Right renal pelvis (tissue), 4 donors: ENCODE measurements at regions not wholly inside any gene's neighbourhood (a gene's known extent, or its start where the extent isn't known, plus 50 kb on each side); places are given as distances from the start of the nearest gene placed in this dataset.

ENCODE experiments used
- DNase-seq, 4 donors: peaks; one replicate each; pipeline ENCODE4 v3.0.0-alpha.2; 2013; ENCODE audit warnings: low read depth in 4 of 4, low spot score in 3 of 4, missing footprints in 1 of 4

DNA sequence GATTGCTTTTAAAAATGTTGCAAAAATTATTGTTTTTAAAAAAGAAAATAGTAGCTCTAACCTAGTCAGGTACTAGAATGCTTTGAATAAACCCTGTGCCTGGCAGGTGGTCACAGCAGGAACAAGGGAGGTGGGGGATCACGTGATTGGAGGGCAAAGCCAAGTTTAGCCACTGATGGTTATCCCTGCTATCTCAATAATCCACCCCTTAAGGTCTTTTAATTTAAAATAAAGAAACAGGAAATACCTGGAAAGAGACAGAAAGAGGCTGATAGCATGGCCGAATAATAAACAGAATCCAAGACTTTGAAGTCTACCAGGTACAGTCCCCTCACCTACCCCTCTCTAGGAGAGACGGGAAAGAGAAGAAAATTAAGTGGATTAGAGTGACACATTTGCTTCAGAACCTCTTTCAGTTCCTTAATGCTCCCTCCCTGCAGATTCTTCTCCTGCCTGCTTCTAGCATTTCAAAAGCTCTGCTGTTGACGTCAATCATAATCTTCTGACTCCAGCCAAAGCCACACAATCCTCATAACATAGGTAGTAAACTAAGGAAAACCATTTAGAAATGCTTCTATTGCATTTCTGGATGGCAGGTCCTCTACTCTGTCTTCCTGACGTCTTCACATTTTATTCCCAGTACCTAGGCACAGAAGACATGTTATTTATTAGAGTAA is 303.4 kb upstream of the MME start:
- no peak for DNase-seq

DNA sequence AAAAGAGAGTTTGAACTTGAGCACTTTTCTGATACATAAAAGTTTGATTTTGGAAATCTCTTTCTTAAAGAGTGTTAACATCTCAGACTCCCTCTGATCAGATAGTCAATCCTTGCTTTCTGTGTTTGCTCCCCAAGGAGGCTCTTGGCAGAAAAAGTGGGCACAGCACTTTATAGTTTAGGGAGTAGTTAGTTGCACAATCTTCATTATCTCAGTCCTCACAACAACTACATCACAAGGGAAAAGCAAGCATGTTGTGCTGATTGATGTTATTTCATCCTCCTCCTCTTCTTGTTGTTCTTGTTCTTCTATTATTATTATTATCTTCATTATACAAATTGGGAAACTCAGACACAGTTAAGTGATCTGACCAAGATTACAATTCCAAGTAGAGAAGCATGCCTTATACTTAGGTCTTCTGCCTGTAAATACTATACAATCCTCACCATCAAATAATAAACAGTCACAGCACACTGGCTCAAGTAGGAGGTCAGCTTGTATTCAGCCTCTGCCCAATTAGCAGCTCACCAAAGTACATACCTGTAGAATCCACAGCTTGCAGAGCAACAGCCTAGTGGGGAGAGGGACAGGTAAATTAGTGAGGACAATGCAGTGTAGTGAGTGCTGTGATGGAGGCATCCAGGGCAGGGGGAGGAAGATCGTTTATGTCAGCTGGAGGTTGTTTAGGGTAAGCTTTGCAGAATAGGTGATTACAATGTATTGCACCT is 304.1 kb upstream of the MME start:
- no peak for DNase-seq

DNA sequence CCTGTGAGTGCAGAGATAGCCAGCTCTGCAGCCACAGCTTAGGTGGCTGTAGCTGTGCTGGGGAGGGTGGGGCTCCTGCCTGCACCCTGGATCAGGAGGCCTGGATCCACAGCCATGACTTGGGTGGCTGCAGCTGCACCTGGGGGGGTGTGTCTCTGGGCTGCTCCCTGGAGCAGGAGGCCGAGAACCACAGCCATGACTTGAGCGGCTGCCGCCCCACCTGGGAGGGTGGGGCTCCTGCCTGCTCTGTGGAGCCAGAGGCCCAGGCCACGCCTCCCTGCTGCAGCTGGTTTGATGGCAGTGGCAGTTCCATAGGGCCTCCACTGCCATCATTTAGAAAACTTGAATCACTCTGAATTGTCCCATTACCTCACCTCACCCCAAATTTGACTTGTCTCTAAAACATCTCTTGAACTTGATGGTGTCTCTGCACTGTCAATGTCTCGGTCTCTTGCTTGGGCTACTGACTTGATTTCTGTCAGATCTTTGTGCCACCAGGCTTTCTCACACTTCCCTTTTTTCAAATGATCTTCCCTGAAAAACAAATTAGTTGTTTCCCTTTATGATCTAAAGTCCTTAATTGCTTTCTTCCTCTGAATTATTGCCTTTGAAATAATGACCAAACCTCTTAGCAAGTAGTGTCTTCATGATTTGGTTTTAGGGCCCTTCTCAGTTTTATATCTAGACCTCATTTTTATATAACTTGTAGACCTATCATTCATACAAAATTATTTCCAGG is 313.2 kb upstream of the MME start:
- no peak for DNase-seq

GRCh38 chr3:154764856-154765640 is 315.1 kb upstream of the MME start:
- no peak for DNase-seq

GRCh38 chr3:154762486-154762885 is 317.6 kb upstream of the MME start:
- DNase-seq: no peak

GRCh38 chr3:154759966-154760365 is 320.2 kb upstream of the MME start:
- DNase-seq: no peak

DNA sequence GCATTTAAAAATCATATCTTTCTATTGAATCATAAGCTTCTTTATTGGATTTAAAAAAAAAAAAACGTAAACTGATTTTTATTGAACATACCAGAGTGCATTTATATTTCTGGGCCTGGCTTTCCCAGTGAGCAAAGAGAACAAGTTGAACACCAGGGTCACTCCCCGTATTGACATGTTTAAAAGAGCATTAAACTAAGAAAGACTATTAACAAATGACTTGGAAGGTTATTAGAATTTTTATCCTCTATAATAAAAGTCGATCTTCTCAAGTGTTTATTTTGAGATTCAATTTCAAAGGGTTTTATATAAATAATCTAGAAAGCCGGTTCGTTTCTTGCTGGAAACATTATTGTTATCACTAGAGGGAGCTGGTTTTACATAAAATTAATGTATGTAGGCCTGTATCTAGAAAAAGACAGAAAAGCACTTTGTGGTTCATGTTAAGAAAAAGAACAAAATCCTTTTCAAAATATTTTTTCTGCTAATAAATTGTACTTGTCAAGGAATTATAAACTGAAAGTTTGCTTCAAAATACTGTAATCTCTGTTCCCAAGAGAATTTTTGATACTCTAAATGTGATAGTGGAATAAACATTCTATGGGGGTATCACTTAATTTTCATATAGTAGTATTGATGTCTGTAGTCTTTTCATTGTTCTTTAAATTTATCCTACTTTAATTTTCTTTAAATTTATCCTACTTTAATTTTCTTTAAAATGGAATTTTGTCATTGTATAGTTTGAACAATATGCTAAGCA is 321.8 kb upstream of the MME start:
- peak in 2 of 4 donors; percentile 12 for DNase-seq

DNA sequence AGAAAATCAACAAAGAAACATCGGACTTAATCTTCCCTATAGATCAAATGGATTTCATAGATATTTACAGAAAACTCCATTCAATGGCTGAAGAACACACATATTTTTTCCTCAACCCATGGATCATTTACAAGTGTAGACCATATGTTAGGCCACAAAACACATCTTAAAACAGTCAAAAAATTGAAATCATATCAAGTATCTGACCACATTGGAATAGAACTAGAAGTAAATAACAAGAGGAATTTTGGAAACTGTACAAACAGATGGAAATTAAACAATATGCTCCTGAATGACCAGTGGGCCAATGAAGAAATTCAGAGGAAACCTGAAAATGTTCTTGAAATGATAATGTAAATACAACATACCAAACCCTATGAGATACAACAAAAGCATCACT is 323.1 kb upstream of the GPR149 start:
- DNase-seq: no peak

DNA sequence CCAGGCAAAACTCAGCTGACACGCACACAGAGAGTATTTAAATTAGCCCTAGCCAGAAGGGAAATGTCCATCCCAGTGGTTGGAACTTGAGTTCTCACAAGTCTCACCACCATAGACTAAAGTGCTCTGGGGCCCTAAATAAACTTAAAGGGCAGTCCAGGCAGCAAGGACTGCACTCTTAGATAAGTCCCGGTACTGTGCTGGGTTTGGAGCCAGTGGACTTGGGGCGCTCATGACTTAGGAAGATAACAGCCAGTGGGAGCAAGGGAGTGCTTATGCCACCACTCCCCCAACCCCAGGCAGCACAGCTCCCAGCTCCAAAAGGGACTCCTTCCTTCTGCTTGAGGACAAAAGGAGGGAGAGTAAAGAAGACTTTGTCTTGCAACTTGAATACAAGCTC is 319.5 kb upstream of the GPR149 start:
- DNase-seq: no peak

GRCh38 chr3:154745929-154746328 is 315.9 kb upstream of the GPR149 start:
- no peak for DNase-seq

DNA sequence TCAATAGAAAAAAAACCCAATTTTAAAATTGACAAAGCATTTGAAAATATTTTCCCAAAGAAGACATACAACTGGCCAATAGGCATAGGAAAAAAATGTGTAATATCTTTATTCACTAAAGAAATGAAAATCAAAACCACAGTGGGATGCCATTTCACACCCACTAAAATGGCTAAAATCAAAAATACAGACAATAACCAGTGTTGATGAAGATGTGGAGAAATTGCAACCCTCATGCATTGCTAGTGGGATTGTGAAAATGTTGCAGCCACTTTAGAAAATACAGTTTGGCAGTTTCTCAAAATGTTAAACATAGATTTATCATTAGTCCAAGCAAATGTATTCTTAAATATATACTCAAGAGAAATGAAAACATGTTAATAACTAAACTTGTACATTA is 315.1 kb upstream of the GPR149 start:
- no peak for DNase-seq

GRCh38 chr3:154743418-154743817 is 313.4 kb upstream of the GPR149 start:
- DNase-seq: no peak

GRCh38 chr3:154734468-154734867 is 304.5 kb upstream of the GPR149 start:
- DNase-seq: no peak

- peak in 3 of 4 donors; percentile 1 to 12 (median 8) for DNase-seq
Measured at GRCh38 chr3:154730186-154730585, 300.2 kb upstream of the GPR149 start.

DNA sequence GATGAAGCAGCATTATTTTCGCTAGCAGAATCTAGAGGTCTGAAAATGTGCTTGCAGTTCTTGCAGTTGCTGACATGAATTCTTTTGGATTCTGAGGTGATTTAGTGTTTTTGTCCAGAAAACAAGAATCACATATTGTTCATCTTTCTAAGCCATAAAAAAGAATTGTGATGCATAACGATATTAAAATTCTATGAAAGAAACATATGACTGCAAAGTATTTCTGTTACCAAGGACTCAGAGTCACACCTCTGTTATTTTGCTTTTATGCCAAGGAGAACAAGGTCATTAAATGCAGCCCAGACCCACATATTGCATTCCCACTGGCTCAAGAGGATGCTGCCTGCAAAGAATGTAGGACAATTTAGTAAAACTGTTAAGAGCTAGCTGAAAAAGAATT is 299.8 kb upstream of the GPR149 start:
- DNase-seq: no peak

DNA sequence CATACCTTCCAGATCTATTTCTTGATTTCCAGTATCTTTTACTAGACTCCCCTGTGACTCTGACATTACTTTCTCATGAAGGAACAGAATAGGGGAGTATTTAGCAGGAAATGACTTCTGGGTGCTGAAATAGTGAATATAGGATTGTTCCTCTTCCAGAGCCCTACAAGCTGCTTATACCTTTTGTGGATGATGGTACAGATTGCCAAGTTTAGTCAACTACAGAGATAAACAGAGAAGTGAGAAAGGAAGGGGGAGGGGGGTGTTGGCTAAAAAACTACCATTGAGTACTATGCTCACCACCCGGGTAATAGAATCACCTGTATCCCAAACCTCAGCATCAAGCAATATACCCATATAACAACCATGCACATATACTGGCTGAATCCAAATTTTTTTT is 298.3 kb upstream of the GPR149 start:
- DNase-seq: no peak

- DNase-seq: no peak
Measured at GRCh38 chr3:154720921-154721320, 290.9 kb upstream of the GPR149 start.

DNA sequence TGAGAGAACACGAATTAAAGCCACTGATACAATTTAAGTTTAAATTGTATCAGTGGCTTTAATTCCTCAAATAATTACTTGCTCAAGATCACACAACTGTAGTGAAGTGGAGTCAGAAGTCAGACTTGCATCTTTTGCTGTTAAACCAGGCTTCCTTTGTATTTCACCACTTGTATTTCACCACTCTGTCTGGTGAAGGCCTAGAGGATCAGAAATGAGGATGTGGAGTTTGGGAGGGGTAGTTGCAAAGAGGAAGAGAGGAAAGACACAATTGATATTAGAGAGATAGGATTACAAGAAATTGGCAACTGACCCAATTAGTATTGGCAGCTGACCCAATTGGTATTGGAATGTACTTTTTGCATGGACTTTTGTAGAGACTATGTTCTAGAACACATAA is 288.1 kb upstream of the GPR149 start:
- no peak for DNase-seq

DNA sequence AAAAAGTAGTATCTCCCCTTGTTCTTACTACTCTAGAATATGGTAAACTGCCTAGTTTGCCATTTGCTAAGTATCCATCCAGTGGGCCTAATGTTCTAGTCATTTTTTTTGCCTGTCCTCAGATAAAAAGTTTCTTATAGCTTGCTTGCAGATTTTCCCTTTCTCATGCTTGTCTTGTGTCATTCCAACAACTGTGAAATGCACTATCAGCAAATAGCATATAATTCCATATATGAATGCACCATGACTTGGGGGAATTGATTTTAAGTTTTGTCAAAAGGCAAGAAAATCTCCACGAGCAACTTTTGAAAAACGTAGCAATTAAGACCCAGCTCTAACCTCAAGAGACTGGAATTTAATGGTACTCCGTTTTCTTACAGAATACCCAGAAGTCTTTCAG is 286.2 kb upstream of the GPR149 start:
- no peak for DNase-seq

GRCh38 chr3:154708554-154708953 is 278.6 kb upstream of the GPR149 start:
- no peak for DNase-seq
